GM21515 (cell line): ENCODE measurements at regions not wholly inside any gene's neighbourhood (a gene's known extent, or its start where the extent isn't known, plus 50 kb on each side); places are given as distances from the start of the nearest gene placed in this dataset.
"Not testable (repeated sequence)": the region's sequence is repeated elsewhere in the genome, so short reads cannot be mapped to it uniquely, and the experiment has no call there.

Experiments used
- ATAC-seq: cut with Tn5 transposase; IDR thresholded peaks from one replicate; pipeline ENCODE4 v1.9.1; 2021; ENCODE audit not compliant: unreplicated experiment

- no peak for ATAC-seq
These were observed 199.4 kb upstream of the GPRIN3 start for GRCh38 chr4:89506866-89507491.

GRCh38 chr4:89502581-89502980, 195.0 kb upstream of the GPRIN3 start:
- ATAC-seq = no peak

GRCh38 chr4:89497517-89498308, 190.1 kb upstream of the GPRIN3 start:
- ATAC-seq = no peak

GRCh38 chr4:89496851-89497250, 189.3 kb upstream of the GPRIN3 start:
- ATAC-seq = no peak

- no peak for ATAC-seq
These were observed 185.8 kb upstream of the GPRIN3 start for GRCh38 chr4:89493367-89493766.

GRCh38 chr4:89492581-89493071, 185.0 kb upstream of the GPRIN3 start:
- ATAC-seq = no peak

- ATAC-seq = no peak
These were observed 184.2 kb upstream of the GPRIN3 start for GRCh38 chr4:89491761-89492160.

GRCh38 chr4:89489921-89490431, 182.4 kb upstream of the GPRIN3 start:
- ATAC-seq = not testable (repeated sequence)

GRCh38 chr4:89489338-89489771, 181.8 kb upstream of the GPRIN3 start:
- ATAC-seq = no peak

GRCh38 chr4:89488736-89489135, 181.1 kb upstream of the GPRIN3 start:
- no peak for ATAC-seq

- ATAC-seq = no peak
These were observed 179.1 kb upstream of the GPRIN3 start for GRCh38 chr4:89486673-89487072.

GRCh38 chr4:89486042-89486441, 178.4 kb upstream of the GPRIN3 start:
- no peak for ATAC-seq

- no peak for ATAC-seq
These were observed 176.2 kb upstream of the GPRIN3 start for GRCh38 chr4:89483833-89484232.

- ATAC-seq = no peak
These were observed 175.5 kb upstream of the GPRIN3 start for GRCh38 chr4:89482926-89483595.

- ATAC-seq = peak; percentile 76
These were observed 174.7 kb upstream of the GPRIN3 start for GRCh38 chr4:89482251-89482650.

GRCh38 chr4:89469930-89470375, 162.4 kb upstream of the GPRIN3 start:
- ATAC-seq = peak; percentile 84

- ATAC-seq = no peak
These were observed 161.9 kb upstream of the GPRIN3 start for GRCh38 chr4:89469516-89469915.

- ATAC-seq = no peak
These were observed 161.0 kb upstream of the GPRIN3 start for GRCh38 chr4:89468602-89469001.

- no peak for ATAC-seq
These were observed 155.7 kb upstream of the GPRIN3 start for GRCh38 chr4:89463341-89463740.

GRCh38 chr4:89447543-89447942, 139.9 kb upstream of the GPRIN3 start:
- ATAC-seq = no peak

- ATAC-seq = no peak
These were observed 138.6 kb upstream of the GPRIN3 start for GRCh38 chr4:89446193-89446592.
